ENCODE measurements at regions not wholly inside any gene's neighbourhood (a gene's known extent, or its start where the extent isn't known, plus 50 kb on each side); places are given as distances from the start of the nearest gene placed in this dataset.

DNA sequence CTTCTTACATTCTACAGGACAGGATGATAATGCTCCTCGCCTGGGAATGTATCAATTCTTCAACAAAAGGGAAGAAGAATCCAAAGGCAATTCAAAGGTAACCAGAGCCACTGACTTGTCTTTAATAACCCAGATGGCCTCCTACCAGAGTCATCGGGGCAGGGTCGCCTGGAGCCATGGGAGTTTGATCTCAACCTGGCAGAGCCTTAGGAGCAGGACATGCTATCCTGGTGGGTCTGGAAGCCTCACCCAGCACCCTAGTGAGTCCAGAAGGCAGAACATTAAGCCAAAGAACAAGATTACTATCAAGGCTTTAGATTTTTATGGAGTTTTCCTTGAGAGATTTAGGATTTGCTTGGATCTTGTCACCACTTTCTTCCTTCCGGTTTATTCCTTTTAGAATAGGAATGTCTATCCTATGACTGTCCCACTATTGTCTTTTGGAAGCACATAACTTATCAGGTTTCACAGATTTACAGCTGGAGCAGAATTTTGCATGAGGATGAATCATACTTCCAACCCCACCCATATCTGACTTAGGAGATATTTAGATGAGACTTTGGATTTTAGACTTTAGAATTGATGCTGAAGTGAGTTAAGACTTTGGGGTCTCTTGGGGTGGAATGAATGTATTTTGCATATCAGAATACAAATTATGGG, 330.3 kb upstream of the GOLIM4 start:
- FAIRE-seq, result no peak
- DNase-seq (ENCODE audit: insufficient read length), result no peak
- TF ChIP-seq POLR2AphosphoS5 (IDR thresholded peaks at IDR 0.05; ENCODE audit: low read depth, low read length) (no peak), TAF1 (IDR thresholded peaks at IDR 0.05; ENCODE audit: borderline replicate concordance, low read depth, low read length) (no peak), POLR2A (IDR thresholded peaks at IDR 0.05; ENCODE audit: low read depth, low read length) (no peak)

DNA sequence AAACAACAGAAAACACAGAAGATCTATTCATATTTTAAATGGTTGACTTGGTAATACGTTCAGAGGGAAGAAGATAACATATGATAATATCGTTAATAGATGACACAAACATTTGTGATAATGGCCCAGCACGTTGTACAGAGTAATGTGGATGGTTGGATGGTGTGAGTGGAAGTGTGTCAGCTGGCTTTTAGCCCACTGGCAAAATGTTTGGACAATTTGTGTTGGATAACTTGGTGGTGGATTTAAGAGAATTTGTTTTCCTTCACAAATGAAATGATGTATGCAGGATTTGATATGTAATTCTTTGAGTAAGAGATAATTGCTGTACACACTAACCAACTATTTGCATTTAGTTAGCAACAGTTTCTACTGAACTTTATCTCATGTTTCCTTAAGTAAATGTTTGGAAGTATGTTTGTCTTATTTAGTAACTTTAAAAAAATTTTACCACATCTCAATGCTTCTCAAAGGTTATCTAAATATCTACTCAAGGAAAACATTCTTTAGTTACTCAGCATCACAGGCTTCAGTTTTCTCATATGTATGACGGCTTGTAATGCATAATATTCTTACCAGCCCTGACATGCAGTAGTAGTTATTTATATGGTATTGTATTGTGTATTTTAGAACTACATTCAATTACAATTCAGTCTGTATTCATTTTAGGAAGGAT, 328.5 kb upstream of the GOLIM4 start:
- DNase-seq (ENCODE audit: insufficient read length) (no peak), FAIRE-seq (no peak)
- TF ChIP-seq POLR2A (IDR thresholded peaks at IDR 0.05; ENCODE audit: low read depth, low read length), result no peak
- no peak for TF ChIP-seq TAF1 (IDR thresholded peaks at IDR 0.05; ENCODE audit: borderline replicate concordance, low read depth, low read length)
- no peak for TF ChIP-seq POLR2AphosphoS5 (IDR thresholded peaks at IDR 0.05; ENCODE audit: low read depth, low read length)

DNA sequence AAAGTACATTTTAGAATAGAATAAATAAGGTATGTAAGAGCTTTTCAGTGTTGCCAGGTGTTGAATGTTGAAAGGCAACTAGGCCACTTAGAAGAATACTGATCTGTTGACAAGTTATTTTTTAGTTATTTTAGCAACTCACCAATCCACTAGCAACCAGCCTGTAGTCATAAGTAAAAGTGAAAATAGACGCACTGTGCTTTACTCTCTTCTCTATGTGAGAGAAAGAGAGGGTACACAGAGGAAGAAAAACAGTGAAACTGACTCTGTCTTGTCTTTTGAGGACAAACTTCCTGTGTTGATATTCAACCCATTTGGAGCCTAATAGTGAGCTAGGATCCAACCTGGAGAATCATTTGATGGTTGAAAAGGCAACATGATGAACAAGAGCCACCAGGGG, 327.1 kb upstream of the GOLIM4 start:
- no peak for DNase-seq (ENCODE audit: insufficient read length)
- TF ChIP-seq POLR2AphosphoS5 (IDR thresholded peaks at IDR 0.05; ENCODE audit: low read depth, low read length) (no peak), TAF1 (IDR thresholded peaks at IDR 0.05; ENCODE audit: borderline replicate concordance, low read depth, low read length) (no peak), POLR2A (IDR thresholded peaks at IDR 0.05; ENCODE audit: low read depth, low read length) (no peak)
- peak; percentile 51 for FAIRE-seq

- DNase-seq (ENCODE audit: insufficient read length), result no peak
- TF ChIP-seq POLR2AphosphoS5 (IDR thresholded peaks at IDR 0.05; ENCODE audit: low read depth, low read length) (no peak), TAF1 (IDR thresholded peaks at IDR 0.05; ENCODE audit: borderline replicate concordance, low read depth, low read length) (no peak), POLR2A (IDR thresholded peaks at IDR 0.05; ENCODE audit: low read depth, low read length) (no peak)
These were observed 323.4 kb upstream of the GOLIM4 start for GRCh38 chr3:168419091-168419490.

DNA sequence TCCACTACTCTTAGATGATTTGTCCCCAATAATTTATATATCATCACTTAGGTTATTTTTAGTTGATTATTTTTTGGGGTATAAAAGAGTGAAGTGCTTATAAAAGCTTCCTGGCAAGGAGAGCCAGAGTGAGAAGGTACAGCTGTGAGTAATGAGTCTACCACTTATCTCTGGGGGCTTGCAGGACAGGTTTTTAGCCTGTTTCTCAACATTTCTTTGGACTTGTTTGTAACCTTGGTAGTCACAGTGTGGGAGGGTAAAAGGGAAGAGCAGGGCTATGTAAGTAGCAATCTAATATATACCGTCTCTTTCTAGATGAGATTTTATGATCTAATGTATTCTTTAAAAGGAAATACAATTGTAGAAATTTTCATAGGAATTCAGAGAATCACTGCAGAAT, 321.3 kb upstream of the GOLIM4 start:
- DNase-seq (ENCODE audit: insufficient read length) (no peak), FAIRE-seq (no peak)
- TF ChIP-seq TAF1 (IDR thresholded peaks at IDR 0.05; ENCODE audit: borderline replicate concordance, low read depth, low read length) (no peak), POLR2AphosphoS5 (IDR thresholded peaks at IDR 0.05; ENCODE audit: low read depth, low read length) (no peak), POLR2A (IDR thresholded peaks at IDR 0.05; ENCODE audit: low read depth, low read length) (no peak)

More at GRCh38 chr3:168419091-168419490, 323.4 kb upstream of the GOLIM4 start:
- FAIRE-seq, result no peak

DNA sequence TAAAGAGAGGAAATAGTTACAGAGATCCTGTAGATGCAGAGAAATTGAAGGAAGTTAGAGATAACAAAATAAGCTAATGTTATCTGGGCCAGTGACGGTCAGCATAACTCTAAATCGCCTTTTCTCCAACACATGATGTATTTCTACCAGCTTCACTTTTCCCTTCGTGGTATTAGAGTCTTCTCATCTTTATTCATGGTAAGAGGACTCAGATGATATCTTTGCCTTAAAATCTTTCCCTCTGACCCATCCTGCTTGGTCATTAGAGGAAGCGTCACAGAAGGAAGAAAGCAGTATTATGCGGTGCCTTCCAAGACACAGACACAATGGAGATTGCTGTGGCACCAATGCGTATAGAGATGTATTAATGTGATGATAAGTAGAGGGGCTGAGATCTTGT, 320.7 kb upstream of the GOLIM4 start:
- TF ChIP-seq TAF1 (IDR thresholded peaks at IDR 0.05; ENCODE audit: borderline replicate concordance, low read depth, low read length), result no peak
- no peak for TF ChIP-seq POLR2AphosphoS5 (IDR thresholded peaks at IDR 0.05; ENCODE audit: low read depth, low read length)
- TF ChIP-seq POLR2A (IDR thresholded peaks at IDR 0.05; ENCODE audit: low read depth, low read length), result no peak
- no peak for FAIRE-seq
- DNase-seq (ENCODE audit: insufficient read length), result no peak

DNA sequence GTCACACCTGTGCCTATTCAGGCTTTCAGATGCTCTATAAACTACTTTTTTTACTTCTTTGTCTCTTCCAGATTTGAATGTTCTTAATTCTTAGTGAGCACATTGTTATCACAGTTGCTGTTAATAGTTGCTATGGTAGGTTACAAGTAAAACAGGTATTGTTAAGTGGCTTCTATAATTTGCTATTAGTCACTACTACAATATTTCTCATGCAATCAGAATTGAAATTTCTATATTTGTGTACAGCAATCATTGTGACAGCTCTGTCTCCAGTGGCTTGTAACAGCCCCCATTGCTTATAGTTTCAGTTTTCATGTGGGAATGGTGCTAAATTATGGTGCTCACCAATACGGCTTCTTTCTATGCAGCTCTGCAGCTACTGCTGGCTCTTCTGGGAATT, 318.4 kb upstream of the GOLIM4 start:
- DNase-seq (ENCODE audit: insufficient read length), result no peak
- FAIRE-seq, result no peak

GRCh38 chr3:168407381-168407780, 311.7 kb upstream of the GOLIM4 start:
- DNase-seq (ENCODE audit: insufficient read length), result no peak
- no peak for FAIRE-seq
- TF ChIP-seq TAF1 (IDR thresholded peaks at IDR 0.05; ENCODE audit: borderline replicate concordance, low read depth, low read length) (no peak), POLR2A (IDR thresholded peaks at IDR 0.05; ENCODE audit: low read depth, low read length) (no peak), POLR2AphosphoS5 (IDR thresholded peaks at IDR 0.05; ENCODE audit: low read depth, low read length) (no peak)

More for the DNA sequence above, 318.4 kb upstream of the GOLIM4 start:
- TF ChIP-seq POLR2A (IDR thresholded peaks at IDR 0.05; ENCODE audit: low read depth, low read length) (no peak), POLR2AphosphoS5 (IDR thresholded peaks at IDR 0.05; ENCODE audit: low read depth, low read length) (no peak), TAF1 (IDR thresholded peaks at IDR 0.05; ENCODE audit: borderline replicate concordance, low read depth, low read length) (no peak)

GRCh38 chr3:168405288-168405687, 309.6 kb upstream of the GOLIM4 start:
- FAIRE-seq (no peak), DNase-seq (ENCODE audit: insufficient read length) (no peak)
- no peak for TF ChIP-seq POLR2A (IDR thresholded peaks at IDR 0.05; ENCODE audit: low read depth, low read length)
- TF ChIP-seq POLR2AphosphoS5 (IDR thresholded peaks at IDR 0.05; ENCODE audit: low read depth, low read length), result no peak
- TF ChIP-seq TAF1 (IDR thresholded peaks at IDR 0.05; ENCODE audit: borderline replicate concordance, low read depth, low read length), result no peak

- FAIRE-seq (no peak), DNase-seq (ENCODE audit: insufficient read length) (no peak)
- TF ChIP-seq POLR2A (IDR thresholded peaks at IDR 0.05; ENCODE audit: low read depth, low read length) (no peak), POLR2AphosphoS5 (IDR thresholded peaks at IDR 0.05; ENCODE audit: low read depth, low read length) (no peak), TAF1 (IDR thresholded peaks at IDR 0.05; ENCODE audit: borderline replicate concordance, low read depth, low read length) (no peak)
These were observed 302.8 kb upstream of the GOLIM4 start for GRCh38 chr3:168398371-168399025.

DNA sequence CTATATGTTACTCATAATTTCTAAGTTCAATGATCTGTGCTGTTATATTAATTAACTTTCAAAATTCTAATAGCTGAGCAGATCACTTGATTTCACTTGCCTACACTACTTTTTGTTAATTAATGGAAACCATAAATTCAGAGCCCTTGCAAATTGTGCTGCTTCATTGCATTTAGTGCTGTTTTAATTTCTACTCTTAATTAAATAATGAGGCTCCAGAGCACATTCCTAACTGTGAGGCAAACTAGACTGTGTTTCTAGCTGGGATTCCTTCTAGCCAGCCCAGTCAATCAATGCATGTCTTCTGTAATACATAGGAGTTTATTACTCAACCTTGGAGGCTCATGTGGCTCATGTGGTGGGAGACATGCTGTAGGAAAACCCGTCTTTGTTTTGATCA, 301.1 kb upstream of the GOLIM4 start:
- FAIRE-seq (no peak), DNase-seq (ENCODE audit: insufficient read length) (no peak)
- TF ChIP-seq POLR2A (IDR thresholded peaks at IDR 0.05; ENCODE audit: low read depth, low read length) (no peak), TAF1 (IDR thresholded peaks at IDR 0.05; ENCODE audit: borderline replicate concordance, low read depth, low read length) (no peak), POLR2AphosphoS5 (IDR thresholded peaks at IDR 0.05; ENCODE audit: low read depth, low read length) (no peak)
